ENCODE measurements at regions not wholly inside any gene's neighbourhood (a gene's known extent, or its start where the extent isn't known, plus 50 kb on each side); places are given as distances from the start of the nearest gene placed in this dataset.

DNA sequence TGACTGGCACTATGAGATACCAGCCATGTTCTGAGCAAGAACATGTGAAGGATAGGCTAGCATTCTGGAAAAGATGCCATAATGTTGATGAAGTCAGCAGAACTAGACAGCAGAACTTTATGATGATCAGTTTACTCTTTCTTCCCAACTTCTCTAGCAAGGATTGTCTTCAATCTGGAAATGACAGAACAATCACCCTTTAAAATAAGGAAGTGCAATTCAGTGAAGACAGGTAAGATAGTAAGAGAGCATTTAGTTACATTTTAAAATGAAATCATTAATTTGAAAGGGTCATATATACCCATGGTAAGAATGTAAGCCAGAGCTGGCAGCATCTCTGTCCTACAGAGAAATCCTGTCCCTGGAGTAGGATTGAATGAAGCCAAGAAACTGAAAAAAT, 66.0 kb upstream of the C12orf71 start:
- DNase-seq (ENCODE audit: low spot score in 2 of 2): no peak
- H3K4me3 ChIP-seq: no peak overlapping the region
- TF ChIP-seq, protein P1, sequence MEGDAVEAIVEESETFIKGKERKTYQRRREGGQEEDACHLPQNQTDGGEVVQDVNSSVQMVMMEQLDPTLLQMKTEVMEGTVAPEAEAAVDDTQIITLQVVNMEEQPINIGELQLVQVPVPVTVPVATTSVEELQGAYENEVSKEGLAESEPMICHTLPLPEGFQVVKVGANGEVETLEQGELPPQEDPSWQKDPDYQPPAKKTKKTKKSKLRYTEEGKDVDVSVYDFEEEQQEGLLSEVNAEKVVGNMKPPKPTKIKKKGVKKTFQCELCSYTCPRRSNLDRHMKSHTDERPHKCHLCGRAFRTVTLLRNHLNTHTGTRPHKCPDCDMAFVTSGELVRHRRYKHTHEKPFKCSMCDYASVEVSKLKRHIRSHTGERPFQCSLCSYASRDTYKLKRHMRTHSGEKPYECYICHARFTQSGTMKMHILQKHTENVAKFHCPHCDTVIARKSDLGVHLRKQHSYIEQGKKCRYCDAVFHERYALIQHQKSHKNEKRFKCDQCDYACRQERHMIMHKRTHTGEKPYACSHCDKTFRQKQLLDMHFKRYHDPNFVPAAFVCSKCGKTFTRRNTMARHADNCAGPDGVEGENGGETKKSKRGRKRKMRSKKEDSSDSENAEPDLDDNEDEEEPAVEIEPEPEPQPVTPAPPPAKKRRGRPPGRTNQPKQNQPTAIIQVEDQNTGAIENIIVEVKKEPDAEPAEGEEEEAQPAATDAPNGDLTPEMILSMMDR (IDR thresholded peaks at IDR 0.05): no peak
- TF ChIP-seq POLR2A (IDR thresholded peaks at IDR 0.05): no peak
- TF ChIP-seq POLR2AphosphoS5 (IDR thresholded peaks at IDR 0.05): no peak
- intact Hi-C loops (cut with DNase I; ENCODE audit: low total_unique reads): no loop called here
- H3K27me3 ChIP-seq: no peaks in the 10 kb centered on the region
- no peaks in the 10 kb centered on the region for H3K36me3 ChIP-seq
- H3K4me1 ChIP-seq: no peaks in the 10 kb centered on the region
- H3K9me3 ChIP-seq: no peaks in the 10 kb centered on the region
- H3K27ac ChIP-seq: no peak overlapping the region

DNA sequence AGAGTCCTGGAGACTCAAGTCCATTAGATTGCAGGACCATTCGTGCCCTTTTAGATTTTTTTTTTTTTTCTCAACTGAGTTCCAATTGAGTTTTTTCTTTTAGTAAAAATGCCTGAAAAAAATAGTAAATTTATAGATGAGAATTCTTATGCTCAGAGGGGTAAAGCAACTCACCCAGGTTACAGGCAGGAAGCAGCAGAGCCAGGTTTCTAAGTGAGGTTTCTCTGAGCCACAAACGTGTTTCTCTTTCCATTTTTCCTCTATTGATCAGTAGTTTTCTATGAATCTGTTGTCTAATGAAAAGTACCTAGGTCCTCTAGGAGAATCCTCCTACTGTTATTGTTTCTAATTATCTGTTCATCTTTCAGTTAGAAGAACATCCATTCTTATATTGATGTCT, 66.4 kb upstream of the C12orf71 start:
- DNase-seq (ENCODE audit: low spot score in 2 of 2): no peak
- H3K4me1 ChIP-seq: no peaks in the 10 kb centered on the region
- no peak overlapping the region for H3K27ac ChIP-seq
- intact Hi-C loops (cut with DNase I; ENCODE audit: low total_unique reads): no loop called here
- TF ChIP-seq, protein P1 (IDR thresholded peaks at IDR 0.05): no peak
- TF ChIP-seq POLR2A (IDR thresholded peaks at IDR 0.05) (no peak), POLR2AphosphoS5 (IDR thresholded peaks at IDR 0.05) (no peak)
- no peaks in the 10 kb centered on the region for H3K36me3 ChIP-seq
- no peaks in the 10 kb centered on the region for H3K9me3 ChIP-seq
- no peak overlapping the region for H3K4me3 ChIP-seq
- no peaks in the 10 kb centered on the region for H3K27me3 ChIP-seq

DNA sequence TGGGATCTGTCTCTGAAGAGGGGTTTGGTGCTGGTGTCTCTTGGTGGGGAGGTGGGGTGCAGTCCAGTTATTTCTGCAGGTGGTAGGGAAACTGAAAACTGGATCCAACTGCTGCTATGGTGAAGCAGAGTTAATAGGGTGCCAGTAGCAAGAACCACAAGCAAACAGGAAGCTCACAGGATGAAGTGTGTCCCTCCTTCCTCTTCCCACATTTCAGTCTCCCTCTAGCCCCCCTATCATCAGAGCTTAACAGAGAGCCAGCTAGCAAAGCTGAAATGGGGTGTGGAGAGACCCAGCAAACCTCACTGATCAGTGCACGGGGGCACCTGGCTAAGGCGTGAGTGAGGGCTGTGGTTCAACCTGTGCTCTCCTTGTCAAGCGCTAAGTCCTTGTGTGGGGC, 69.1 kb upstream of the C12orf71 start:
- Histone ChIP-seq H3K4me3 (no peak overlapping the region), H3K4me1 (no peaks in the 10 kb centered on the region), H3K9me3 (no peaks in the 10 kb centered on the region), H3K27ac (no peak overlapping the region), H3K36me3 (no peaks in the 10 kb centered on the region), H3K27me3 (no peaks in the 10 kb centered on the region)
- no peak for TF ChIP-seq POLR2AphosphoS5 (IDR thresholded peaks at IDR 0.05)
- no peak for TF ChIP-seq POLR2A (IDR thresholded peaks at IDR 0.05)
- TF ChIP-seq, protein P1 (IDR thresholded peaks at IDR 0.05): no peak
- intact Hi-C loops (cut with DNase I; ENCODE audit: low total_unique reads): no loop called here
- DNase-seq (ENCODE audit: low spot score in 2 of 2): no peak

DNA sequence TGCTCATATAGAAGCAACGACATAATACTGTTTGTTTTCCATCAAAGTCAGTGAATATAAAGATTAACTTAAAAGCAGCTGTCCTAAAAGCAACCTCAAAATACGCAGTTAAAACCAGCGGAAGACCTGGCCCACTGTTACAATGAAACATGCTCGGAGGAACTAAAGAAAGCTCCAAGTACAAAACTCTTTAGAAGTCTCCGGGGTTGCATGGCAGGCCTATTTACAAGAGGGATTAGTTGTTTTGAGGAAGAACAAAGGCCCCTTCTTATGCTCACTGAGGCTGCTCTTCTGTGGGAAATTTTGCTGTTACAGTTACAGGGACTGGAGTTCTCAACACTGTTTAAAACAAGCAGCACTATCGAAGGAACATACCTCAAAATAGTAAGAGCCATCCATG, 75.9 kb upstream of the C12orf71 start:
- Histone ChIP-seq H3K4me3 (no peak overlapping the region), H3K27ac (no peak overlapping the region), H3K4me1 (no peaks in the 10 kb centered on the region), H3K36me3 (no peaks in the 10 kb centered on the region), H3K9me3 (no peaks in the 10 kb centered on the region), H3K27me3 (no peaks in the 10 kb centered on the region)
- TF ChIP-seq, protein P1 (IDR thresholded peaks at IDR 0.05): no peak
- TF ChIP-seq POLR2A (IDR thresholded peaks at IDR 0.05) (no peak), POLR2AphosphoS5 (IDR thresholded peaks at IDR 0.05) (no peak)
- intact Hi-C loops (cut with DNase I; ENCODE audit: low total_unique reads): no loop called here
- DNase-seq (ENCODE audit: low spot score in 2 of 2): no peak

DNA sequence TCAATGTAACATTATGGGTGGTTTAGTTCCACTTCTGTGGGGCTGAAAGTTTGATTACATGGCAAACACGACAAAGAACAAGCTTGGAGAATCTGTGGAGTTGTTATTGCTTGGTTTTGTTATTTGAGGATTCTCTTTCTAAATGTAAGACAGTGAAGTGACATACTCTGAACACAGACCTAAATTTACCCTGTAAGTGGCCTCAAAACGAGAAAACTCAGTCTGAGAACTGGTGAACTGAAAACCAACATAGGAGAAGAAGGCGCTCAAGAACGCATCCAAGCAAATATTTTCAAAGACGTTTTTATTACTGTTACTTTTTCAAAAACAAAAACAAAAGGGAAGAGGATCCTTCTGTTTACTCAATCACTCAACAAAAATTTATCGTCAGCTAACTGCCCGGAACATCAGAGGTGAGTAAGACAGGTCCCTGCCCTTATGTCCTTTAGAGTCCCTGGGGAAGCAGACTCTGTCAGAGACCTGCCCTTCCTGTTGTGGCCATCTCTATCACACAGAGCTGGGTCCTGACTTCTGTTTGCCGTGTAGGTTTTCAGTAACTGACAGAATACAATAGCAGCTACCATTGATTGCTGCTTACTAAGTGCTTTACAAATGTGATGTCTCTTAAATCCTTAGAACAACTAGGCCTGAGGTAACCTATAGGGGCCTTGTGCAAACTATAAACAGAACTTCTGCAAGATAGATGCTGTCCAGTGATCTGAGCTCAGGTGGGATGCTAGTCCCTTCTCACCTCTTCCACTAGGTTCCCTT, 79.3 kb upstream of the C12orf71 start:
- H3K36me3 ChIP-seq: no peaks in the 10 kb centered on the region

More for the DNA sequence above, 79.3 kb upstream of the C12orf71 start:
- DNase-seq (ENCODE audit: low spot score in 2 of 2): no peak
- Histone ChIP-seq H3K9me3 (no peaks in the 10 kb centered on the region), H3K27me3 (no peaks in the 10 kb centered on the region), H3K4me1 (no peaks in the 10 kb centered on the region), H3K4me3 (no peak overlapping the region), H3K27ac (no peak overlapping the region)
- TF ChIP-seq, protein P1 (IDR thresholded peaks at IDR 0.05): no peak
- TF ChIP-seq POLR2AphosphoS5 (IDR thresholded peaks at IDR 0.05) (no peak), POLR2A (IDR thresholded peaks at IDR 0.05) (no peak)
- intact Hi-C loops (cut with DNase I; ENCODE audit: low total_unique reads): no loop called here
